Neural cell (in vitro differentiated cells): ENCODE measurements at regions not wholly inside any gene's neighbourhood (a gene's known extent, or its start where the extent isn't known, plus 50 kb on each side); places are given as distances from the start of the nearest gene placed in this dataset.
A peak's percentile ranks its signal among the peaks of the same experiment; 100 is the strongest.

Experiments used
- H2AFZ ChIP-seq: fragments of 200-600, 300-800 bp; sonication (generic), shearing (Covaris generic); 2 replicates; pipeline ENCODE4 v1.6.0; 2014; ENCODE audit warnings: low read depth, mild to moderate bottlenecking, antibody characterized with exemption, low read length, moderate library complexity
- H3F3A ChIP-seq: fragments of 200-600 bp; shearing (Covaris generic); 2 replicates; pipeline ENCODE4 v1.6.1; 2016; ENCODE audit warnings: mild to moderate bottlenecking, moderate library complexity, mixed read lengths, antibody characterized with exemption, low read length; ENCODE audit not compliant: insufficient read depth, poor library complexity, severe bottlenecking
- H3K27ac ChIP-seq: fragments of 200-600, 300-800 bp; sonication (generic), shearing (Covaris generic); 2 replicates; pipeline ENCODE4 v1.5.1; 2014; ENCODE audit warnings: mild to moderate bottlenecking, low read length, moderate library complexity
- H3K27me3 ChIP-seq: fragments of 300-800, 200-600 bp; sonication (generic), shearing (Covaris generic); 2 replicates; pipeline ENCODE4 v1.6.0; 2014; ENCODE audit warnings: mild to moderate bottlenecking, low read depth, low read length, moderate library complexity; ENCODE audit not compliant: insufficient read depth
- H3K36me3 ChIP-seq: fragments of 300-800, 200-600 bp; sonication (generic), shearing (Covaris generic); 2 replicates; pipeline ENCODE4 v1.5.1; 2014; ENCODE audit warnings: mild to moderate bottlenecking, antibody characterized with exemption, low read length, moderate library complexity; ENCODE audit not compliant: insufficient read depth
- H3K4me2 ChIP-seq: fragments of 300-800, 200-600 bp; sonication (generic), shearing (Covaris generic); 2 replicates; pipeline ENCODE4 v1.6.0; 2014; ENCODE audit warnings: mild to moderate bottlenecking, low read length
- H3K4me3 ChIP-seq: fragments of 300-800, 200-600 bp; sonication (generic), shearing (Covaris generic); 2 replicates; pipeline ENCODE4 v1.5.1; 2014; ENCODE audit warnings: mild to moderate bottlenecking, low read length, moderate library complexity
- H3K79me2 ChIP-seq: fragments of 200-600 bp; shearing (Covaris generic); replicated peaks from 2 replicates; pipeline ENCODE4 v1.6.0; 2014; ENCODE audit warnings: mild to moderate bottlenecking, low read length, moderate library complexity; ENCODE audit not compliant: insufficient read depth
- H3K9ac ChIP-seq: fragments of 300-800, 200-600 bp; sonication (generic), shearing (Covaris generic); 2 replicates; pipeline ENCODE4 v1.6.1; 2016; ENCODE audit warnings: mild to moderate bottlenecking, low read length, mixed read lengths
- H3K9me2 ChIP-seq: fragments of 200-600 bp; shearing (Covaris generic); 2 replicates; pipeline ENCODE4 v1.6.1; 2016; ENCODE audit warnings: mild to moderate bottlenecking, low read length, mixed read lengths; ENCODE audit not compliant: insufficient read depth
- H3K9me3 ChIP-seq: fragments of 200-600, 300-800 bp; sonication (generic), shearing (Covaris generic); 2 replicates; pipeline ENCODE4 v1.6.1; 2016; ENCODE audit warnings: mild to moderate bottlenecking, mixed run types, low read length, moderate library complexity, mixed read lengths
- H4K20me1 ChIP-seq: fragments of 200-600 bp; shearing (Covaris generic); 2 replicates; pipeline ENCODE4 v1.6.1; 2016; ENCODE audit warnings: mild to moderate bottlenecking, mixed run types; ENCODE audit not compliant: insufficient read depth
- CTCF ChIP-seq: fragments of 450-650 bp; IDR thresholded peaks from 2 replicates; pipeline ENCODE4 v1.5.1; 2014; ENCODE audit warnings: antibody characterized with exemption, mild to moderate bottlenecking, moderate library complexity; ENCODE audit not compliant: poor library complexity, severe bottlenecking
- EP300 ChIP-seq: fragments of 450-650 bp; conservative IDR thresholded peaks from 2 replicates; pipeline ENCODE4 v1.6.1; 2014; ENCODE audit warnings: antibody characterized with exemption, mild to moderate bottlenecking, moderate library complexity; ENCODE audit not compliant: poor library complexity, severe bottlenecking
- EZH2 ChIP-seq: fragments of 200-600, 300-800 bp; shearing (Covaris generic), sonication (generic); IDR thresholded peaks from 2 replicates; pipeline ENCODE4 v1.6.1; 2014; ENCODE audit warnings: antibody characterized with exemption, low read length, borderline replicate concordance, mild to moderate bottlenecking; ENCODE audit not compliant: insufficient read depth, poor library complexity, severe bottlenecking
- MXI1 ChIP-seq: fragments of 450-650 bp; conservative IDR thresholded peaks from 2 replicates; pipeline ENCODE4 v1.6.1; 2014; ENCODE audit warnings: antibody characterized with exemption, mild to moderate bottlenecking; ENCODE audit not compliant: poor library complexity, severe bottlenecking
- POLR2AphosphoS5 ChIP-seq: IDR thresholded peaks from 2 replicates; pipeline ENCODE4 v1.6.1; 2012
- RAD21 ChIP-seq: fragments of 450-650 bp; conservative IDR thresholded peaks from 2 replicates; pipeline ENCODE4 v1.6.1; 2014; ENCODE audit warnings: antibody characterized with exemption, mild to moderate bottlenecking, moderate library complexity
- REST ChIP-seq: IDR thresholded peaks from 2 replicates; pipeline ENCODE4 v1.6.1; 2012; ENCODE audit warnings: borderline replicate concordance
- SMC3 ChIP-seq: fragments of 450-650 bp; conservative IDR thresholded peaks from 2 replicates; pipeline ENCODE4 v1.6.1; 2014; ENCODE audit warnings: antibody characterized with exemption, mild to moderate bottlenecking, moderate library complexity; ENCODE audit not compliant: poor library complexity
- TAF1 ChIP-seq: IDR thresholded peaks from 2 replicates; pipeline ENCODE4 v1.6.1; 2012; ENCODE audit warnings: low read depth

- no peak overlapping the region for H3K9ac ChIP-seq
- H3K79me2 ChIP-seq: no peaks in the 10 kb centered on the region
- H3F3A ChIP-seq: no peaks in the 10 kb centered on the region
- H3K9me3 ChIP-seq: no peaks in the 10 kb centered on the region
- H3K36me3 ChIP-seq: no peaks in the 10 kb centered on the region
- H3K27me3 ChIP-seq: no peaks in the 10 kb centered on the region
- no peaks in the 10 kb centered on the region for H3K9me2 ChIP-seq
- no peak overlapping the region for H2AFZ ChIP-seq
- no peak overlapping the region for H3K27ac ChIP-seq
- H3K4me3 ChIP-seq: peak overlapping the region; percentile 64
- H4K20me1 ChIP-seq: no peaks in the 10 kb centered on the region
- TF ChIP-seq CTCF (no peak), TAF1 (no peak), REST (no peak), EP300 (no peak), RAD21 (no peak), EZH2 (no peak), MXI1 (no peak), SMC3 (no peak), POLR2AphosphoS5 (no peak)
- H3K4me2 ChIP-seq: no peak overlapping the region
Observed at GRCh38 chr22:48577691-48578090, 1250.0 kb downstream of the BRD1 start.

- H3K36me3 ChIP-seq: no peaks in the 10 kb centered on the region
- no peak overlapping the region for H2AFZ ChIP-seq
Observed at GRCh38 chr22:48577014-48577690, 1250.5 kb downstream of the BRD1 start.

More at GRCh38 chr22:48577014-48577690, 1250.5 kb downstream of the BRD1 start:
- Histone ChIP-seq H3F3A (no peaks in the 10 kb centered on the region), H3K9me3 (no peaks in the 10 kb centered on the region), H3K4me2 (no peak overlapping the region), H3K27me3 (no peaks in the 10 kb centered on the region), H4K20me1 (no peaks in the 10 kb centered on the region), H3K79me2 (no peaks in the 10 kb centered on the region), H3K27ac (no peak overlapping the region), H3K9ac (peak overlapping the region; percentile 60), H3K9me2 (no peaks in the 10 kb centered on the region), H3K4me3 (peak overlapping the region; percentile 64)
- TF ChIP-seq CTCF (peak; percentile 6), REST (no peak), RAD21 (no peak), MXI1 (no peak)
